GM04504 (cell line): ENCODE measurements at regions not wholly inside any gene's neighbourhood (a gene's known extent, or its start where the extent isn't known, plus 50 kb on each side); places are given as distances from the start of the nearest gene placed in this dataset.

ENCODE experiments used
- DNase-seq: peaks from one replicate; pipeline ENCODE4 v3.0.0-alpha.2; 2012; ENCODE audit warnings: low read depth

DNA sequence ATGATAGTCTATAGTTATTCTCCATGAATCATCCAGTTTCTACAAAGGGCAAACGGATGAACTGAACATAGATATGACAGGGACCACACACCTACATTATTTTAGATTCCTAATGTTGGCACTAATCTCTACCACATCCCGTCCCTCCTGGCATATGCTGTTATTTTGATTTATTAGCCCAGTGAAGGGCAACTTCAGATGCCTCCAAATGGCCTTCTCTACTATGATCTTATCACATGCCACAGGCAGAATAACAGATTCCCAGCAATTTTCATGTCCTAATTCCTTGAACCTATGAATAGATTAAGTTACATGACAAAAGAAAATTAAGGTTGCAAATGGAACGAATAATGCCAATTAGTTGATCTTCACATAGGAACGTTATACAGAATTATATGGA lies 474.7 kb downstream of the ANKRD7 start:
- DNase-seq: no peak

DNA sequence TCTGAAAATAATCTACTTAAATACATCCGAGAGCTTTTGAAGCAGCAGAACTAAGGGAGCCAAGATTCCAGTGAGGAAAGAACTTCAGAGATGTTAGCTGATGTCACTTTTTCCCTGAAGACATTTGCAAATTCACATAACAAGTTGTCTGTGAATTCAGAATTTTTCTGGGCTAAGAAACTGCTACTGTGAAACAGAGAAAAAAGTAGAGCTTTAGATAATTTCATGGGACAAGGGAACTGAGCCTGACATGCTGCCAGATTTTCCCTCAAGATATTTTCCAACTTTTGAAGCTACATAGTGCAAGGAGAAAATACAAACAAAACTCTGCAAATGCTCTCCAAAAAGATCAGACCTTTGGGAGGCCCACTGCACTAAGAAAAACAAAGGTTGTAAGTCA lies 484.2 kb downstream of the ANKRD7 start:
- no peak for DNase-seq

DNA sequence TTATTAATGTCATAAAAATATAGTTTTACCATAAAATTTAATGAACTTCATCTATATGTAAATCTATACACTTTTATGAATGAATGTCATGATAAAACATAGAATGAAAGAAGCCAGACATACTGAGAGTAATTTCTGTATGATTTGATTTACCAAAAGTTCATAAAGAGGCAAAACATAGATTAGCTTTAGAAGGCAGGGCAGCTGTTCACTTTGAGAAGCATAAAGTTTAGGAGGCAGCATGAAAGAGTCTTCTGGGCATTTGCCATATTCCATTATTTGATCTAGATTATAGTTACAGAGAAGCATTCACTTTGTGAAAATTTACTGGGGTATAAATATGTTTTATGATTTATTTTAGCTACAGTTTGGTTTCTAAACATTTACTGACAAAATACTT lies 487.2 kb downstream of the ANKRD7 start:
- DNase-seq: no peak

DNA sequence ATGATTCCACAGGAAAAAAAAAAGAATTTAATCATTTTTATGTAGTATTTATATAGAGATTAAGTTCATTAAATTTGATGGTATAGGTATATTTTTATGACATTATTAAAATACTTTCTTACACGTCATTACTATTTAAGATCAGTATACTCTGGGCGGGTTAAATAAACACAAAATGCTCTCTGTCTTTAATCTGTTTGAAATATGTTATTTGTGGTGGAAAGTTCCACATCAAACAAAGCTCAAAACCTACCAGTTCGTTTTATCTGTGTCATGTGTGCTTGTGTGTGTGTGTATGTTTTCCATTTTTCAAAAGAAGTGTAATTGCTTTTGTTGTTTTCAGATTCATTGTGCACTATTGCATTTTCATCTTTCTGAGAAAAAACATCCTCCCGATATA lies 488.5 kb downstream of the ANKRD7 start:
- no peak for DNase-seq

DNA sequence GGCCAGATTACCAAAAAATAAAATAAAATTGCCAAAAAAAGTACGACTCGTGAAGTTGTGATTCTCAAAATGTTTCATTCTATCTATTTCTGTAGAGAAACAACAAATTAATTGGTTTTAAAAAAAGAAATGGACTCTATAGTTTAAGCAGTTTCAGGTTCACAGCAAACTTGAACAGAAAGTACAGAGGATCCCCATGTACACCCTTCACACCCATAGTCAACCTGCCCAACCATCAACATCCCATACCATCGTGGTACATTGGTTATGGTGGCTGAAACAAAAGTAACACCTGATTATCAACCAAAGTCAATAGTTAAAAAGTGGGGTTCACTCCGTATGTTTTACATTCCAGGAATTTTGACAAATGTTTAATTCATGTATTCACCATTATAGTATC lies 496.1 kb downstream of the ANKRD7 start:
- DNase-seq: no peak

DNA sequence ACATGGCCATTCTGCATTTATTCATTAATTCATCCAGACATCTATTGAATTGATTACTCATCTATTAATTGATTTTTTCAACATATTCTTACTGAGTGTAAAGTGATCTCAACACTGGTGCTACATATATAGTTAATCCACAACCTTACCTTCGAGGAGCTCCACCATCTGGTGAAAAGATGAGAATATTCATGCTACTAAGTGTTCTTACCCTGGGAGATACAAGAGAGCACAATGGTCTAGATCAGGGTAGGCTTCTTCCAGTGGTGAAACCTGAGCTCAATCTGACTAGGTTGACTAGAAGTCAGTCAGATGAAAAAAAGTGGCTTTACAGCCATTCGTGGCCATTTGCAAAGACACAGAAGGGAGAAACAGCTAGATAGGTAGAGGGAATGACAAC lies 507.4 kb downstream of the ANKRD7 start:
- DNase-seq: no peak

DNA sequence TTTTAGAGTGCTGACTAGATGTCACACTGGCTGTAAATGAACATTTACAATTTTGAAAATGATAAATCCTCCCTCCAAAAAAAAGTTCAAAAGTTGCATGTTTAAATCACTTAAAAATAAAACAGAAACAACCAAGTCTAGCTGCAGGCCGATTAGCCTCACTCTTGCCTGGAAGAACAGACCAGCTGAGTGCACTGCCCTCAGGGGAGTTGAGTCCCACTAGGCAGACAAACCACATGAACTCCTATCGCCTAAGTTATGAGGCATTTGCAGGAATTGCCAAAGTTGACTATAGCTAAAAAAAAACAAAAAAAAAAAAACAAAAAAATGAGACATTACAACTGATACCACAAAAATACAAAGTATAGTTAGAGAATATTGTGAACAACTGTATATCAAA lies 510.0 kb downstream of the ANKRD7 start:
- no peak for DNase-seq

DNA sequence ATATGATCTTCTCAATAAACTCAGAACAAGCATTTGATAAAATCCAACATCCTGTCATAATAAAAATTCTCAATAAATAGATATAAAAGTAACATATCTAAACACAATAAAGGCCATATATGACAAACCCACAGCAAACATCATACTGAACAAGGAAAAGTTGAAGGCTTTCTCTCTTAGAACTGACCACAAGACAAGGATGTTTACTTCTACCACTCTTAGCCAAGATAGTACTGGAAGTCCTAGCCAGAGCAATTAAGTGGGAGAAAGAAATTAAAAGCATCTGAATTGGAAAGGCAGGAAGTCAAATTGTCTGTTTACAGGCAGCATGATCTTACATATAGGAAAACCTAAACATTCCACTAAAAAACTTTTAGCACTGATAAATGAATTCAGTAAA lies 510.9 kb downstream of the ANKRD7 start:
- DNase-seq: no peak

DNA sequence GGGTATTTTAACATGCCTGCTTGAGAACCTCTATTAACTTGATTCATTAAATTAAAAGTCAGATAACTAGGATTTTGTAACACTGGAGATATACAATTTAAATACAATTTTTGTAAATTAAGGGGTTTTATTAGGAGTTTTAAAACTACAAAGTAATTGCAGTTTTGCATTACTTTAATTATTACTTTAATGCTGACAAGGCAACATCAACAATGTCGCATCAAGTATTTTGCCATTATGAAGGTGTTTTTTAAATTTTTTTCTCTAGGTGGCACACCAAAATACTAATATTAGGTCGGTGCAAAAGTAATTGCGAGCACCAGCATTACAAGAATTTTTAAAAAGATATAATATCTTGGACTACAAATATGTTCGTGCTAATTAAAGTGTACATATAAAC lies 513.4 kb downstream of the ANKRD7 start:
- DNase-seq: no peak

DNA sequence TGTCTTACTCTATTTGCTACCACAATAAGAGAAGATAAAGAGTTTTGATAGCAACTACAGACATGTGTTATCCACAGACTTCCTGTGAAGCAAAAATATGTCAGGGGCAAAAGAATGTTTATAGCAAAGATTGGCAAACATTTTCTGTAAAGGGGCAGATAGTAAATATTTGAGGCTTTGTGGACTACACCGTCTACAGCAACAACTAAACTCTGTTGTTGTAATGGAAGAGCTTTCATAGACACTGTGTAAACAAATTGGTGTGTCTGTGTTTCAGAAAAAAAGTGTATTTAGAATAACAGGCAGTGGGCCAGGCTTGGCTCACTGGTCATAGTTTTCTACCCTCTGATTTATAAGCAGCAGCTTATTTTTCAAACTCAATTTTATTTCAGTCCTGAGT lies 521.4 kb downstream of the ANKRD7 start:
- no peak for DNase-seq

DNA sequence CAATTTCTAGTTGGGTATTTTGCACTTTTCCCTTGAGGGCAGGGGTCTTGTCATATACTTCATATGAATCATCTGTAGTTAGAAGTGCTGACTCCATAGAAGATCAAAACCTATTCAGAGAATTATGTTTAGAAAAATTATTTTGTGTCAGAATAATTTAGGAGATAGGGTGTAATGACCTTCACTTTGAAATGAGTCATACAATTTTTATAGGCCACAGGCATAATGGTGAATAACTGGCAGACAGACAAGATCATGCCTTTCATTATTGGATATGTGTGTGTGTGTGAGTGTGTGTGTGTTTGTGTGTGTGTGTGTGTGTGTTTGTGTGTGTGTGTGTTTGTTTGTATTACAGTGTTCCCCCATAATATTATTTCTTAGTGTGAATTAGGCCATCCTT lies 523.0 kb downstream of the ANKRD7 start:
- DNase-seq: no peak

DNA sequence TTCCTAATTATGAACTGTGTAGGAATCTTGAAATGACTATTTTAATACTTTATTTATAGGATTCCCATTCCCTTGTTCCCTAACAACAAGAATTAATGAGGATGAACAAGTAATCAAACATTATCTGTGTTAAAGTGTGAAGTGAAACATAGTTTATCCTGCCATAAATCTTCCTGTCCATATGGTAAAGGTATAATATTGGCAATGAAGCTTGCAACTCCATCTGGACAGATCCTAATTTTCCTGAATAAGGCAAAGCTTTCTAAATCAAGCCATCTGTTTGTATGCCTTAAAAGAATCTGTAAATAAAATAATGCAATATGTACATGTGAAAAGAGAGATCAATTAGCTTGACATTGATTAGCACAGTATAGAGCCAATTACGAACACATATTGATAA lies 529.0 kb downstream of the ANKRD7 start:
- no peak for DNase-seq

DNA sequence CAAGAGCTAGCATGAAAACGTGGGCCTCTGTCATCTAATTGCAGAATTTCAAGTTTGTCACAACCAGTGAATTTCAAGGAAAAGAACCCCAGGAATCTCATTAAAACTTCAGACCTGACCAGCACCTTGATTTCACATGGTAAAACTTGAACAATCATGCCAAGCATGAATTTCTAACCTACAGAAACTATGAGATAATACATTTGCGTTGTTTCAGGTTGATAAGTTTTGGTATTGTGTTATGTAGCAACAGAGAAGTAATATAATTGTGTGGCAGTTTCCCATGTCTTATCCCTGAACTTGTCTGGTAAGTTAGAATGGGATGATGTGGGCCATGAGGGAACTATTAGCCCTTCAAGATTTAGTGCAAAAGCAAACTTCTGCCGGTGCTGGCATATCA lies 530.1 kb downstream of the ANKRD7 start:
- DNase-seq: no peak

DNA sequence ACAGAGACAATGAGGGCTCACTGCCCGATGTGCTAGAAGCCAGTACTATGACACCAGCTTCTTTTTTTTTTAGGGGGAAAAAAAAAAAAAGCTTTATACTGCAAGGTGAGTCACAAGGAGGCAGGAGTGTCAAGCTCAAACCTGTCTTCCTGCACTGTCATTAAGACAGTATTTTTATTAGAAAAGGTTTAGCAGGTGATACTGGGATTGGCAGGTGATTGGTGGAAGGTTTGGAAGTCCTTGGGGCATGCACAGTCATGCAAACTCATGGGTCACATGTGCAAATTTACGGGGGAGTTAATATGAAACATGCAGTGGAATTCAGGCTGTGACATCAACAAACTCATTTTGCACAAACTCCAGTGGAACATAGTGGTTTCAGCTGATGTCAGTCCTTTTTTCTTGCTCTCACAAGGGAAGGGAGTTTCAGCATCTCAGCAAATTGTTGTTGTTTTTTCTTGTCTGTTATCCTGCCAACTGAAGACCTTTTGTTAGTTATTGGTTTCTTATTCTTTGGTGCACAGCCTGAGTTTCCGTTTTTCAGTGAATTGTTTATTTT lies 530.6 kb downstream of the ANKRD7 start:
- no peak for DNase-seq

DNA sequence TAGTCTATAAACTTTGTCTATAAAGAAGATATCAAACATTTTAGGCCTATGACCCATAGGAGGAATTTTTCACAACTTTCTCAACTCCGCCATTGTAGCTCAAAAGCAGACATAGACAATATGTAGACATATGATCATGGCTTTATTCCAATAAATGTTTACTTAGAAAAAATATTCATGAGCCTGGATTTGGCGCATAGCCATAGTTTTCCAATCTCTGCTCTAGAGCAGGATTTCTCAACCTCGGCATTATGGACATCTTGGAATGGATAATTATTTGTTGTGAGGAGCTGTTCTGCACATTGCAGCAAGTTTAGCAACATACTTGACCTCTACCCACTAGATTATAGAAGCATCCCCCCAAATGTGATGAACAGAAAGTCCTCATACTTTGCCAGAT lies 532.6 kb downstream of the ANKRD7 start:
- no peak for DNase-seq

DNA sequence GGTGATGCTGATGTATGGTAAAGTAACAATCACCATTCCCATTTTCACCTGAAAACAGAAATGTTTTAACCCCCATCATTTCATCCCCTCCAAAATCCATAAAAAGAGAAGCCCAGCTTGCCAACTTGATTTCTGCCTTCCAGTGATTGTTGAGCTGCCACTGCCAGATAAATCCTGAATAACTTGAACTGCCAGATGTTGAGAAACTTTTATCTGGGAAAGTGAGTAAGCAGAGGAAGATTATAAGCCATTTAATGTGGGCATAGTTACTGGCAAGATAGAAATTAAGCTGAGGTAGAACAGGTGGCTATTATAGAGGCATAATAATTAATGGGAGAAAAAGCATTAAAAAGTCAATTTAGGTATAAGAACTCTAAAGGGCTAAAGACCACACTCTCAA lies 534.1 kb downstream of the ANKRD7 start:
- no peak for DNase-seq

DNA sequence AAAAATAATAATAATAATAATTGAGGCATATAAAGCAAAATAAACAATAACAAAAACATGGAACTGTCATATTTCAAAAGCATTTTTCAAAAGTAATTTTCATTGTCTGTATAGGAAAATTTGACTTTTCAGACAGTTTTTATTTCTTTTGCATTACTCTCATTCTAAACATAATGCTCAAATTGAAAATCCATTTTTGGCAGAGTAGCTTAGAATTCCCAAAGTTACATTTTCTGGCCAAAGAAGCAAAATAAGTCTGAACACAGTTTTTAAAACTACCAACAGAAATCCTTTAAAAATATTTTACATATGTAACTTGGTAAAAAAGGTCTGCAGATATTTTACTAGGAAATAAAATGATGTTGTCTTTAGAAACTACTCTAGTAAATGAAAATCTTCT lies 535.4 kb downstream of the ANKRD7 start:
- no peak for DNase-seq

DNA sequence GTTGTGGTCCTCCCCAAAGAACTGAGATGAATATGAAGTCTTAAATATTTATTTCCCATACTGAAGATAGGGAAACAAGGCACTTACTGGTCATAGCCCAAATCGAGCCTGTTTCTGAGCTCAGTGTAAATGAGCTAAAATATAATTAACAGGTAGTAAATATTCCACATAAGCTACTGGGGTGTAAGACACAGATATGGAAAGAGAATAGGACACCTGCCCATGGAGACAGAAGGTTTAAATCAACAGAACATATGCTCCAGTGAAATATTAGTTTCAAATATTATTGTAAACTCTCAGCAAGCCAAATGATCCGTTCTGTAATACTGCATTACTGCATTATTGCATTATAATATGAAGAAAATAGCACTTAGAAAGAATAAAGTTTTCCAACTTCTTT lies 537.9 kb downstream of the ANKRD7 start:
- DNase-seq: no peak

DNA sequence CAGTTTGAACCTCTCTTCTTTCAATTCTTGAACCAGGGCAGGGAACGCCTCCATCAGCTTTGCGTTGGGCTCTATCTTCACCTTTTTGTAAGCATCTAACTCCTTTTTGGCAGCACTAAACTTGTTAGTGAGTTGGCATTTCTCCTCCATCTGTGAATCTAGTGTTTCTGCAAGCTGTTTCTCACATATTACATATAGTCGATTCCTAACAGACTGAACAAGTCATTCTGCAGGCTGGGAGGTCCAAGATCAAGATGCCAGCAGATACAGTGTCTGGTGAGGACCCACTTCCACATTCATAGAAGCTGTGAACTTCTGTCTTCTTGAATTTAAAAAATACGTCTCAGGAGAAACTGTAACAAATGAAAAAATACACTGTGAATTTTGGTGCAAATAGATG lies 539.7 kb downstream of the ANKRD7 start:
- DNase-seq: no peak

DNA sequence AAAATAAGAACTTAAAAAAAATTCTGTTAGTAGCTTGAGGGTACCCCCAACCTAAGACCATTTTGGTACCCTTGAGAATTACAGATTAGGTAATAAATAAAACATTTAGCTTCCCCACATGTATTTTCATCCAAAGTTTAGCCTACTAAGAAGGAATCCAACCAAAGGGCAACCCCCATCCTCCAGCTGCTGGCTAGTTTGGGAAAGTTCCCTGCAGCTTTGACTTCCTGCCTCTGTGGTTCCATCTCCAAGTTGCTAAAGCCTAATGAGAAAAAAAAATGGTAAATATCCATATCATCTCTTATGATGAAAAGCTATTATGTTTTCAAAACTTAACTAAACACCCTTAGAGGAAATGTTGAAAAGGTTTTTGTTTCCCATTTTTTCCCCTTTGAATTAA lies 547.2 kb downstream of the ANKRD7 start:
- no peak for DNase-seq

DNA sequence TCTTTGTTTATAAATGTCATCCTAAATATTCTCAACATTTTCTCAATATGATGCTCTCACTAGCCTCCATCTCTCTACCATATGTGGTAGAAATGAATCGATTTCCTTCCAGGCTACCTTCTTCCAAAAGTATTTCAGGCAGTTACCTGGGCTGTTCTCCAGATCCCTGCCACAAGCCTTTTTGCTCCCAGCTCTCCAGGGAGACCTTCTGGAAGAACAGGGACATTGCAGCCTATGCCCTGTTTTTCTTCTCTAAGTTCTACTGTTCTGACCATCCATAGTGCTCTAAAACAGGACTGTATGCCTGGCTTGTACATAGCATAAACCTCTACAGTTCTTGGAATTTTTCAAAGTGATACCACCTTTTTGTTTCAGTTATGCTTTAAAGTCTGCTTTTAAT lies 552.8 kb downstream of the ANKRD7 start:
- DNase-seq: no peak

DNA sequence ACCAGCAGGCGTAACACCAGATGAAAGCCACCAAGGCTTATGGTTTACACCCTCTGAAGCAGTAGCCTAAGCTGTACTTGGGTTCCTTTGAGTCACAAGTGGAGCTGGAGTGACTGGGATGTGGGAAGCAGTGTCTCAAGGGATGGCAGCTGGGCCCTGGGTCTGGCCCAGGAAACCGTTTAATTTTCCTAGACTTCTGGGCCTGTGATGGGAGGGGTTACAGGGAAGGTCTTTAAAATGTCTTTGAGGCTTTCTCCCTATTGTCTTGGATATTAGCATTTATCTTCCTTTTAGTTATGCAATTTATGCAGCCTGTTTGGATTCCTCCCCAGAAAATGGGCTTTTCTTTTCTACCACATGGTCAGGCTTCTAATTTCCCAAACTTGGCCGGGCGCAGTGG lies 568.2 kb downstream of the ANKRD7 start:
- DNase-seq: no peak

DNA sequence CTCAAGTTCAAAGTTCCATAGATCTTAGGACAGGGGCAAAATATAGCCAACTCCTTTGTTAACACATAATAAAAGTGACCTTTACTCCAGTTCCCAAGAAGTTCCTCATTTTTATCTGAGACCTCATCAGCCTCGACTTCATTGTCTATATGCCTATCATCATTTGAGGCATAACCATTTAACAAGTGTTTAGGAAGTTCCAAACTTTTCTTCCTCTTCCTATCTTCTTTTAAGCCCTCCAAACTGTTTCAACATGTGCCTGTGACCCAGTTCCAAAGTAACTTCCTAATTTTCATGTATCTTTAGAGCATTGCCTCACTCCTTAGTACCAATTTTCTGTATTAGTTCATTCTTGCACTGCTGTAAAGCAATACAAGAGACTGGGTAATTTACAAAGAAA lies 569.1 kb downstream of the ANKRD7 start:
- DNase-seq: no peak

DNA sequence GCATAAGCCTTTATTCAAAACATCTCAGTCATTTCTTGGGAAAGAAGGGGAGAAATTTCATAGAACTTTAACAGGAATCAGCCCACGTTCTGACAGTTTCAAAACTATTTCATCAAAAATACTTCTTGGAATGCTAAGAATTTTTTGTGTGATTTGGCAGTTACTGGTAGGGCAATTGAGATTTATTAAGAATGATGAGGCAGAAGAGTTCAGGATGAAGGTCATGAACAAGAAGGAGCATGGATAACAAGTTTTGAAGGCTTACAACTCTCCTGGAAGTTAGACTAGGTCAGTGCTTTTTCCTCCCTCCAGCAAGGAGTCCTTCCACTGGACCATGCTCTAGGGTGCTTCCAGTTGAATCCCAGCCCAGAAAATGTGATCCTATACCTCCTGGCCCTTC lies 569.9 kb downstream of the ANKRD7 start:
- no peak for DNase-seq

DNA sequence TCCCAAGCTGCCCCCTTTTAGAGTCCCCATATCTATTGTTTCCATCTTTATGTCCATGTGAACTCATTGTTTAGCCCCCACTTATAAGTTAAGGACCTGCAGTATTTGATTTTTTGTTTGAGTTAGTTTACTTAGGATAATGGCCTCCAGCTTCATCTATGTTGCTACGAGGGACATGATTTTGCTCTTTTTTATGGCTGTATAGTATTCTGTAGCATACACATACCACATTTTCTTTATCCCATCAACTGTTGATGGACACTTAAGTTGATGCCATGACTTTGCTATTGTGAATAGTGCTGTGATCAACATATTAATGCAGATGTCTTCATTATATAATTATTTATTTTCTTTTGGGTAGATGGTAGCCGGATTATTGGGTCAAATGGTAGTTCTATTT lies 576.9 kb downstream of the ANKRD7 start:
- DNase-seq: no peak
